ENCODE measurements at regions not wholly inside any gene's neighbourhood (a gene's known extent, or its start where the extent isn't known, plus 50 kb on each side); places are given as distances from the start of the nearest gene placed in this dataset.

DNA sequence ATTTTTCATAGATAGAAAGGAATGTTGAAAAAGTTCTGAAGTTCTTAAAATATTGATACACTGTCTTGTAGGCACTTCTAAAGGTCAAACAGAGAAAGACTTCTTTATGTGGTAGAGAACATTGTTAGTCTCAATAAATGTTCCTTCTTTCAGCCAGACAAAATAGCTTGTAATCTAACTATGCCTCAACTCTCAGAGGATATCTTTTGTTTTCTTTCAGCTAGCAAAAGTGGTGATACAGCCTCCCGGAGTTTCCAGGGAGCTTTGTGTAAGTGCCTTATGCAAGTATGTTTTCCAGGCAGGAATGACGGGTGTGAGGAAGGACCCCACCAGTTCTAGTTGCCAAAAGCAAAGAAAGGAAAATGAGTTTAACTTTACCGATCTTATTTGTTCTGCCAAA is 452.1 kb upstream of the ST6GAL2 start:
- Histone ChIP-seq H3K36me3 (no peaks in the 10 kb centered on the region), H3K9me3 (peaks cover 0 to 5% (median 1%) of the 10 kb centered on the region in 4 donors), H3K4me1 (peaks cover 0 to 9% (median 0%) of the 10 kb centered on the region in 4 donors), H3K4me3 (no peak overlapping the region), H3K27ac (no peak overlapping the region), H3K27me3 (no peaks in the 10 kb centered on the region)
- no peak for DNase-seq
- TF ChIP-seq, protein P1, sequence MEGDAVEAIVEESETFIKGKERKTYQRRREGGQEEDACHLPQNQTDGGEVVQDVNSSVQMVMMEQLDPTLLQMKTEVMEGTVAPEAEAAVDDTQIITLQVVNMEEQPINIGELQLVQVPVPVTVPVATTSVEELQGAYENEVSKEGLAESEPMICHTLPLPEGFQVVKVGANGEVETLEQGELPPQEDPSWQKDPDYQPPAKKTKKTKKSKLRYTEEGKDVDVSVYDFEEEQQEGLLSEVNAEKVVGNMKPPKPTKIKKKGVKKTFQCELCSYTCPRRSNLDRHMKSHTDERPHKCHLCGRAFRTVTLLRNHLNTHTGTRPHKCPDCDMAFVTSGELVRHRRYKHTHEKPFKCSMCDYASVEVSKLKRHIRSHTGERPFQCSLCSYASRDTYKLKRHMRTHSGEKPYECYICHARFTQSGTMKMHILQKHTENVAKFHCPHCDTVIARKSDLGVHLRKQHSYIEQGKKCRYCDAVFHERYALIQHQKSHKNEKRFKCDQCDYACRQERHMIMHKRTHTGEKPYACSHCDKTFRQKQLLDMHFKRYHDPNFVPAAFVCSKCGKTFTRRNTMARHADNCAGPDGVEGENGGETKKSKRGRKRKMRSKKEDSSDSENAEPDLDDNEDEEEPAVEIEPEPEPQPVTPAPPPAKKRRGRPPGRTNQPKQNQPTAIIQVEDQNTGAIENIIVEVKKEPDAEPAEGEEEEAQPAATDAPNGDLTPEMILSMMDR (IDR thresholded peaks at IDR 0.05): no peak
- TF ChIP-seq EP300 (IDR thresholded peaks at IDR 0.05) (no peak), POLR2A (IDR thresholded peaks at IDR 0.05) (no peak), POLR2AphosphoS5 (IDR thresholded peaks at IDR 0.05) (no peak)
- intact Hi-C loops (cut with DNase I; ENCODE audit: low total_unique reads): no loop called here
- whole genome bisulfite sequencing, 5 donors: 40 to 57% (median 42%) methylated on average over 3 of the region's 3 CpGs

DNA sequence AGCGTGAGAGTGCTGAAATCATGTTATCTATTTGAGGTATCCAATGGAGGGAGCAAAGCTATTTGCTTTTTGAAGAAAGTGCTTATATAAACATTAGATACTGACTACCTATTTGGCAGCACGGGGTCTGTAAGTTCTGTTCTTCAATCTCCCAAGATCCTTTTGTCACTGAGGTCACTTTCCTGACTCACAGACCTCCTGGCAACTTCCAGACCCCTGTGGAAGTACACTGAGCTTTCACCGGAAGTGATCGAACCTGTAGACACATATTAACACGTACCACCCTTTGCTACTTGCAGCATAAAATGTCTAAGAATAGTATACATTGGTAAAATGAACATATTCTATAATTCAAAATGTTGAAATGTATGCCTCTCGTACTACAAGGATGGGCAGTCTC is 452.6 kb upstream of the ST6GAL2 start:
- no peak overlapping the region for H3K4me3 ChIP-seq
- H3K27ac ChIP-seq: no peak overlapping the region
- H3K27me3 ChIP-seq: no peaks in the 10 kb centered on the region
- intact Hi-C loops (cut with DNase I; ENCODE audit: low total_unique reads): no loop called here
- peaks cover 0 to 5% (median 1%) of the 10 kb centered on the region in 4 donors for H3K9me3 ChIP-seq
- DNase-seq: no peak
- no peaks in the 10 kb centered on the region for H3K36me3 ChIP-seq
- WGBS, 5 donors: 62 to 66% (median 65%) methylated on average over 6 of the region's 6 CpGs
- TF ChIP-seq EP300 (IDR thresholded peaks at IDR 0.05) (no peak), POLR2A (IDR thresholded peaks at IDR 0.05) (no peak), POLR2AphosphoS5 (IDR thresholded peaks at IDR 0.05) (no peak)
- TF ChIP-seq, protein P1 (IDR thresholded peaks at IDR 0.05): no peak
- peaks cover 0 to 9% (median 0%) of the 10 kb centered on the region in 4 donors for H3K4me1 ChIP-seq

DNA sequence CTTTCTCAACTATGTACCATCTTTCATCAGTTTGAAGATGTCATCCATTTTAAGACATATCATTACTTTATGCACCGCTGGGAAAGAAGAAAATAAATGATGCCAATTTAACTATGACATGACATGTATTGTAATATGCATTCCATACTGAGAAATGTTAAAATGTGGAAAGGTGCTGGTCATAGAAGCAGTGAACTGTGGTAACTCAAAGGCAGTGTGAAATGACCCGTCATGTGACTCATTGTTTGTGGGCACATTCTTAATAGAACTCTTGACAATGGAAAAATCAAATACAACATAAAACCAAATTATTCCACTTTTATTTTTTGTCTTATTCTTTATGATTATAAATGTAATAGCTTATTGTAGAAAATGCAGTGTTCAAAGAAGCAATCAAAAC is 455.0 kb upstream of the ST6GAL2 start:
- intact Hi-C loops (cut with DNase I; ENCODE audit: low total_unique reads): no loop called here
- DNase-seq: no peak
- H3K27ac ChIP-seq: no peak overlapping the region
- WGBS, 5 donors: 94 to 100% (median 97%) methylated on average over 2 of the region's 2 CpGs
- H3K4me1 ChIP-seq: peaks cover 0 to 8% (median 0%) of the 10 kb centered on the region in 4 donors
- H3K27me3 ChIP-seq: no peaks in the 10 kb centered on the region
- H3K4me3 ChIP-seq: no peak overlapping the region
- peaks cover 0 to 5% (median 1%) of the 10 kb centered on the region in 4 donors for H3K9me3 ChIP-seq
- TF ChIP-seq, protein P1 (IDR thresholded peaks at IDR 0.05): no peak
- TF ChIP-seq POLR2A (IDR thresholded peaks at IDR 0.05) (no peak), EP300 (IDR thresholded peaks at IDR 0.05) (no peak), POLR2AphosphoS5 (IDR thresholded peaks at IDR 0.05) (no peak)
- no peaks in the 10 kb centered on the region for H3K36me3 ChIP-seq

DNA sequence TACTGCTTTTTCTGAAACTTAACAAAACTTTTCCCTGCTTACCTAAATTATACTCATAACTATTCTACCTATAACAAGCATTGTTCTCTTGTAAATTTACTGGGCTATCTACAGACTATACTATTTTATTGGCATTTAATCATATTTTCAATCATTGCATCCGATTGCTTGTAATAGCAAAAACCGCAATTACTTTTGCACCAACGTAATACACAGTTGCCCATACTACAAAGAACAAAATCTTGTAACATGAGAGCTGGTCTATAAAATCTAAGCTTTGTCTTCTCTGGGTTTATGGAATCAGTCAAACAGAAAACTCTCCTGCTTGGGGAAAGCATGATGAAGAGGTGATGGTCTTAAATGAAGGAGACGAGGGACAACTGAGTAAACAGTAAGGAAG is 463.4 kb upstream of the ST6GAL2 start:
- 90 to 95% (median 94%) methylated on average over 4 of the region's 4 CpGs for WGBS, 5 donors
- intact Hi-C loops (cut with DNase I; ENCODE audit: low total_unique reads): no loop called here
- Histone ChIP-seq H3K4me1 (no peaks in the 10 kb centered on the region), H3K27ac (no peak overlapping the region), H3K36me3 (no peaks in the 10 kb centered on the region), H3K27me3 (no peaks in the 10 kb centered on the region), H3K4me3 (no peak overlapping the region), H3K9me3 (peaks cover 0 to 12% (median 2%) of the 10 kb centered on the region in 4 donors)
- no peak for DNase-seq
- no peak for TF ChIP-seq POLR2AphosphoS5 (IDR thresholded peaks at IDR 0.05)
- no peak for TF ChIP-seq EP300 (IDR thresholded peaks at IDR 0.05)
- TF ChIP-seq POLR2A (IDR thresholded peaks at IDR 0.05): no peak
- TF ChIP-seq, protein P1 (IDR thresholded peaks at IDR 0.05): no peak

Data from stomach (tissue), 8 donors.